MCF 10A (cell line): ENCODE measurements at regions not wholly inside any gene's neighbourhood (a gene's known extent, or its start where the extent isn't known, plus 50 kb on each side); places are given as distances from the start of the nearest gene placed in this dataset.

ENCODE experiments used
- BruUV-seq: library from RNA; stranded (reverse); fragments of 400-500 nt; replicated peaks from 2 replicates; lab custom pipeline; 2021; lab: Mats Ljungman, UMichigan
- CTCF ChIA-PET: fragments of 300-600 bp; sonication (Branson Sonifier 250); formaldehyde crosslinking; extraction: SDS; loops from one replicate; lab custom pipeline; 2021; ENCODE audit warnings: antibody characterized with exemption, inconsistent platforms; lab: Yijun Ruan, JAX
- POLR2A ChIA-PET: fragments of 300-600, 350-650 bp; sonication (Branson Sonifier 250); formaldehyde crosslinking; extraction: SDS; loops from one replicate; lab custom pipeline; 2020; ENCODE audit warnings: antibody characterized with exemption, inconsistent platforms; lab: Yijun Ruan, JAX
- DNase-seq: peaks from one replicate; pipeline ENCODE4 v3.0.0-alpha.2; 2018; ENCODE audit not compliant: unreplicated experiment
- H3K27ac Mint-ChIP-seq: one replicate; pipeline ENCODE4 v1.8.0; 2022; ENCODE audit warnings: mild to moderate bottlenecking, low read depth, mixed read lengths; ENCODE audit not compliant: unreplicated experiment
- H3K27me3 Mint-ChIP-seq: one replicate; pipeline ENCODE4 v1.8.0; 2022; ENCODE audit warnings: mixed read lengths; ENCODE audit not compliant: insufficient read depth, unreplicated experiment
- H3K36me3 Mint-ChIP-seq: one replicate; pipeline ENCODE4 v1.8.0; 2022; ENCODE audit warnings: mild to moderate bottlenecking, moderate library complexity, mixed read lengths; ENCODE audit not compliant: insufficient read depth, unreplicated experiment
- H3K4me1 Mint-ChIP-seq: one replicate; pipeline ENCODE4 v1.8.0; 2022; ENCODE audit warnings: mixed read lengths; ENCODE audit not compliant: insufficient read depth, unreplicated experiment
- H3K4me3 Mint-ChIP-seq: one replicate; pipeline ENCODE4 v1.8.0; 2022; ENCODE audit warnings: mild to moderate bottlenecking, moderate library complexity, mixed read lengths; ENCODE audit not compliant: unreplicated experiment
- H3K9me3 Mint-ChIP-seq: one replicate; pipeline ENCODE4 v1.8.0; 2022; ENCODE audit warnings: mixed read lengths; ENCODE audit not compliant: unreplicated experiment
- intact Hi-C: fragments of 100-400 bp; cut with micrococcal nuclease; formaldehyde crosslinking; loops from 2 replicates; pipeline ENCODE4 v1.14.1; 2022
- TF ChIP-seq, protein P1 (sequence below): fragments of 200-600 bp; IDR thresholded peaks from one replicate; pipeline ENCODE4 v1.8.0; 2022; ENCODE audit warnings: antibody characterized with exemption, mild to moderate bottlenecking; ENCODE audit not compliant: unreplicated experiment

GRCh38 chr4:156198511-156198910, 244.8 kb upstream of the CTSO start:
- Mint-ChIP-seq H3K4me3 (no peak overlapping the region), H3K36me3 (no peaks in the 10 kb centered on the region), H3K27ac (no peak overlapping the region), H3K9me3 (no peaks in the 10 kb centered on the region), H3K27me3 (no peaks in the 10 kb centered on the region), H3K4me1 (peaks cover 5% of the 10 kb centered on the region)
- no peak for DNase-seq
- CTCF ChIA-PET, result no interaction called here
- intact Hi-C loops, result no loop called here
- BruUV-seq, result no TSS peak
- TF ChIP-seq, protein P1, sequence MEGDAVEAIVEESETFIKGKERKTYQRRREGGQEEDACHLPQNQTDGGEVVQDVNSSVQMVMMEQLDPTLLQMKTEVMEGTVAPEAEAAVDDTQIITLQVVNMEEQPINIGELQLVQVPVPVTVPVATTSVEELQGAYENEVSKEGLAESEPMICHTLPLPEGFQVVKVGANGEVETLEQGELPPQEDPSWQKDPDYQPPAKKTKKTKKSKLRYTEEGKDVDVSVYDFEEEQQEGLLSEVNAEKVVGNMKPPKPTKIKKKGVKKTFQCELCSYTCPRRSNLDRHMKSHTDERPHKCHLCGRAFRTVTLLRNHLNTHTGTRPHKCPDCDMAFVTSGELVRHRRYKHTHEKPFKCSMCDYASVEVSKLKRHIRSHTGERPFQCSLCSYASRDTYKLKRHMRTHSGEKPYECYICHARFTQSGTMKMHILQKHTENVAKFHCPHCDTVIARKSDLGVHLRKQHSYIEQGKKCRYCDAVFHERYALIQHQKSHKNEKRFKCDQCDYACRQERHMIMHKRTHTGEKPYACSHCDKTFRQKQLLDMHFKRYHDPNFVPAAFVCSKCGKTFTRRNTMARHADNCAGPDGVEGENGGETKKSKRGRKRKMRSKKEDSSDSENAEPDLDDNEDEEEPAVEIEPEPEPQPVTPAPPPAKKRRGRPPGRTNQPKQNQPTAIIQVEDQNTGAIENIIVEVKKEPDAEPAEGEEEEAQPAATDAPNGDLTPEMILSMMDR, result no peak
- POLR2A ChIA-PET, result no interaction called here

- Mint-ChIP-seq H3K27ac (no peak overlapping the region), H3K4me1 (peaks cover 16% of the 10 kb centered on the region), H3K4me3 (no peak overlapping the region), H3K9me3 (no peaks in the 10 kb centered on the region), H3K27me3 (no peaks in the 10 kb centered on the region), H3K36me3 (no peaks in the 10 kb centered on the region)
- no peak for DNase-seq
- TF ChIP-seq, protein P1, result no peak
- ChIA-PET POLR2A (interaction anchor here (1.0 kb wide), 1 partner anchor 11 kb away, joined by 3 read pairs; no protein-coding TSS in a partner anchor), CTCF (interaction anchor here (0.9 kb wide), 1 partner anchor 181 kb away, joined by 4 read pairs; no protein-coding TSS in a partner anchor)
- no TSS peak for BruUV-seq
- intact Hi-C loops, result no loop called here
These were observed 243.6 kb upstream of the CTSO start for GRCh38 chr4:156197216-156197615.

GRCh38 chr4:156196722-156197121, 243.1 kb upstream of the CTSO start:
- intact Hi-C loops, result no loop called here
- Mint-ChIP-seq H3K27me3 (no peaks in the 10 kb centered on the region), H3K4me1 (peaks cover 16% of the 10 kb centered on the region), H3K36me3 (no peaks in the 10 kb centered on the region), H3K9me3 (no peaks in the 10 kb centered on the region), H3K27ac (no peak overlapping the region), H3K4me3 (no peak overlapping the region)
- POLR2A ChIA-PET, result no interaction called here
- no peak for DNase-seq
- no TSS peak for BruUV-seq
- TF ChIP-seq, protein P1, result no peak
- CTCF ChIA-PET, result no interaction called here

DNA sequence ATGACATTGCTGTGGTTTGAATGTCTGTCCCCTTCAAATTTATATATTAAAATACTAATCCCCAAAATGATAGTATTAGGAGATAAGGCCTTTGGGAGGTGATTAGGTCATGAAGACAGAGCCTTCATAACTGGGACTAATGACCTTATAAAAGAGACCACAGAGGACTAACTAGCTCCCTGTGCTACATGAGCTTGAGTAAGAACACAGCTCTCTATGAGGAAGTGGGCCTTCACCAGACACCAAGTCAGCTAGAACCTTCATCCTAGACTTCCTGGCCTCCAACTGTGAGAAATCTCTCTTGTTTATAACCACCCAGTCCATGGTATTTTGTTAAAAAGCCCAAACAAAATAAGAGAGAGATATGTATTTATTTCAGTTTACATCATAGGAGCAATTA, 242.2 kb upstream of the CTSO start:
- no peak overlapping the region for H3K4me3 Mint-ChIP-seq
- no peak overlapping the region for H3K27ac Mint-ChIP-seq
- H3K27me3 Mint-ChIP-seq, result no peaks in the 10 kb centered on the region
- BruUV-seq, result no TSS peak
- peaks cover 16% of the 10 kb centered on the region for H3K4me1 Mint-ChIP-seq
- H3K36me3 Mint-ChIP-seq, result no peaks in the 10 kb centered on the region
- TF ChIP-seq, protein P1, result no peak
- intact Hi-C loops, result no loop called here
- CTCF ChIA-PET, result interaction anchor here (0.8 kb wide), 1 partner anchor 25 kb away, joined by 3 read pairs; no protein-coding TSS in a partner anchor
- POLR2A ChIA-PET, result no interaction called here
- no peaks in the 10 kb centered on the region for H3K9me3 Mint-ChIP-seq
- DNase-seq, result no peak
